Tibial artery (tissue), 4 donors: ENCODE measurements at regions not wholly inside any gene's neighbourhood (a gene's known extent, or its start where the extent isn't known, plus 50 kb on each side); places are given as distances from the start of the nearest gene placed in this dataset.

ENCODE experiments used
- DNase-seq, 2 donors: peaks; one replicate each; pipeline ENCODE4 v3.0.0-alpha.2; 2019
- H3K27ac ChIP-seq, 2 donors: fragments of 200-600 bp; sonication (generic) in 1 of 2; 1 replicate in 1 of 2; 2 replicates in 1 of 2; pipeline ENCODE4 v1.5.1; 2018 to 2019; ENCODE audit warnings: mild to moderate bottlenecking in 1 of 2
- H3K27me3 ChIP-seq, 2 donors: fragments of 200-600 bp; sonication (generic) in 1 of 2; one replicate each; pipeline versions ENCODE4 v1.5.1 to v1.6.0; 2016 to 2019
- H3K36me3 ChIP-seq, 3 donors: fragments of 200-600 bp; sonication (generic) in 2 of 3; one replicate each; pipeline ENCODE4 v1.5.1; 2016 to 2019; ENCODE audit warnings: mild to moderate bottlenecking in 2 of 3
- H3K4me1 ChIP-seq, 4 donors: fragments of 200-600 bp; sonication (generic) in 2 of 4; 1 replicate in 3 of 4; 2 replicates in 1 of 4; pipeline ENCODE4 v1.5.1; 2016 to 2019
- H3K4me3 ChIP-seq, 2 donors: fragments of 200-600 bp; sonication (generic) in 1 of 2; 1 replicate in 1 of 2; 2 replicates in 1 of 2; pipeline ENCODE4 v1.5.1; 2018 to 2019; ENCODE audit warnings: mild to moderate bottlenecking in 2 of 2
- H3K9me3 ChIP-seq, 3 donors: fragments of 200-600 bp; sonication (generic) in 1 of 3; one replicate each; pipeline ENCODE4 v1.5.1; 2016 to 2019
- intact Hi-C: fragments of 100-400 bp; cut with DNase I; formaldehyde crosslinking; loops from one replicate; pipeline ENCODE4 v1.15.0; 2023; ENCODE audit warnings: low total_unique reads
- TF ChIP-seq, protein P1 (sequence below), 2 experiments: fragments of 200-600 bp in 1 of 2; fragments of 450-650 bp in 1 of 2; IDR thresholded peaks; one replicate each; pipeline ENCODE4 v1.5.1; 2017 to 2019; ENCODE audit warnings: antibody characterized with exemption in 2 of 2, mild to moderate bottlenecking in 1 of 2, moderate library complexity in 1 of 2

DNA sequence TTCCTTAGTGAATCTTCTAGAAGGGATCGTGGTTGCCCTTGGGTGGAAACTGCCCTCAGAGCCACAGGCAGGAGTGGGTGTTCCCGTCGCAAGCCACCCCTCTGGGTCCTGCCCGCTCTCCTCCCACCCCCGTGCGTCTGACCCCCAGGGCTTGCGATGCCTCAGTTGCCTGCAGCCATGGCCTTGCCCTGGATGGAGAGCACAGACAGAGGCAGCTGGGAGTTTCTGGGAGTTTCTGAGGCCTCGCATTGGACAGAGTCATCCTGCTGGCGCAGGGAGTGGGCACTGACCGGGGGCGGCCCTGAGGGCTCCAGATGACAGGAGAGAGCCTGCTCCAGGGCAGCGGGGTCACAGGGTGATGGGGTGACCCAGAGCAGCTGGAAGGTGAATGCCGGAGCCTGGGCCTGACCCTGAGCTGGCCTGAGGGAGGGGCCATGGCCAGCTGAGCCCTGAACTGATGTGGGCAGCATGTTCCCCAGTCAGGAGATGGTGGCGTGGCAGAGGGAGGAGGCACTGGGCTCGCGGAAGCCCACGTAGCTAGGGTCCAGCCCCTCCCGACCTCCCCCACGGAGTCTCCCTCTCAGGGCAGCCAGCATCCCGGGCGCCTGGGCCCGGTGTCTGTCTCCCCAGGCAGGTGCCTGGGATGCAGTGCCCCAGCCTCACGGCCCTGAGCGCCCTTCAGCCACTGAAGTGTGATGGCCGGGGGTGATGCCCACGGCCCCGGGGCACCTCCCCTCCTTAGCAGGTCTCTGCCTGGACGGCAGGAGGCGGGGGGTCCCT lies 1236.2 kb downstream of the BRD1 start:
- intact Hi-C loops = no loop called here
- Histone ChIP-seq H3K36me3 (no peaks in the 10 kb centered on the region), H3K4me1 (no peaks in the 10 kb centered on the region), H3K4me3 (no peak overlapping the region), H3K27ac (no peak overlapping the region), H3K27me3 (peaks cover 0 to 28% of the 10 kb centered on the region in 2 donors), H3K9me3 (no peaks in the 10 kb centered on the region)
- TF ChIP-seq, protein P1, sequence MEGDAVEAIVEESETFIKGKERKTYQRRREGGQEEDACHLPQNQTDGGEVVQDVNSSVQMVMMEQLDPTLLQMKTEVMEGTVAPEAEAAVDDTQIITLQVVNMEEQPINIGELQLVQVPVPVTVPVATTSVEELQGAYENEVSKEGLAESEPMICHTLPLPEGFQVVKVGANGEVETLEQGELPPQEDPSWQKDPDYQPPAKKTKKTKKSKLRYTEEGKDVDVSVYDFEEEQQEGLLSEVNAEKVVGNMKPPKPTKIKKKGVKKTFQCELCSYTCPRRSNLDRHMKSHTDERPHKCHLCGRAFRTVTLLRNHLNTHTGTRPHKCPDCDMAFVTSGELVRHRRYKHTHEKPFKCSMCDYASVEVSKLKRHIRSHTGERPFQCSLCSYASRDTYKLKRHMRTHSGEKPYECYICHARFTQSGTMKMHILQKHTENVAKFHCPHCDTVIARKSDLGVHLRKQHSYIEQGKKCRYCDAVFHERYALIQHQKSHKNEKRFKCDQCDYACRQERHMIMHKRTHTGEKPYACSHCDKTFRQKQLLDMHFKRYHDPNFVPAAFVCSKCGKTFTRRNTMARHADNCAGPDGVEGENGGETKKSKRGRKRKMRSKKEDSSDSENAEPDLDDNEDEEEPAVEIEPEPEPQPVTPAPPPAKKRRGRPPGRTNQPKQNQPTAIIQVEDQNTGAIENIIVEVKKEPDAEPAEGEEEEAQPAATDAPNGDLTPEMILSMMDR (IDR thresholded peaks at IDR 0.05) = no peak
- no peak for DNase-seq

DNA sequence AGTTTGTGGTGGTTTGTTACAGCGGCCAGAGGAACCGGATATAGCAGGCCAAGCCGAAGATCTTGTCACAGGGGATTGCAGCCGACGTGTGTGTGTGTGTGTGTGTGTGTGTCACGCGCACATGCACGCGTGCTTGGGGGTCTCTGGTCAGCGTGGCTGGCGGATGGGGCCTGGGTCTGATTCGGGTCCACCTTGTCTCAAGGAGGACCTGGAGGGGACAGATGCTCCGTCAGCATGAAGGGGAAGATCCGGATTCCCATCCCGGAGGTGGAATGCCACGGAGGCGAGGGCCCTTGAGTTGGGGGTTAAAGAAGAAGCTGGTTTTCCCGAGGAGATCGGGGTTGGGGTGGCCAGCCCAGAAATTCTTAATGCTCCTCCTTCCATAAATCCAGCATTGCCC lies 1237.8 kb downstream of the BRD1 start:
- no peaks in the 10 kb centered on the region for H3K36me3 ChIP-seq
- DNase-seq = no peak
- no peaks in the 10 kb centered on the region for H3K9me3 ChIP-seq
- peaks cover 0 to 34% of the 10 kb centered on the region in 2 donors for H3K27me3 ChIP-seq
- no peak overlapping the region for H3K4me3 ChIP-seq
- intact Hi-C loops = no loop called here
- H3K27ac ChIP-seq = no peak overlapping the region
- H3K4me1 ChIP-seq = no peaks in the 10 kb centered on the region
- TF ChIP-seq, protein P1 (IDR thresholded peaks at IDR 0.05) = no peak

- peaks cover 0 to 34% of the 10 kb centered on the region in 2 donors for H3K27me3 ChIP-seq
- no peak for DNase-seq
- intact Hi-C loops = no loop called here
- H3K36me3 ChIP-seq = no peaks in the 10 kb centered on the region
- TF ChIP-seq, protein P1 (IDR thresholded peaks at IDR 0.05) = no peak
- H3K4me3 ChIP-seq = no peak overlapping the region
- H3K9me3 ChIP-seq = no peaks in the 10 kb centered on the region
- no peaks in the 10 kb centered on the region for H3K4me1 ChIP-seq
- no peak overlapping the region for H3K27ac ChIP-seq
Measured at GRCh38 chr22:48588878-48589450, 1238.7 kb downstream of the BRD1 start.

DNA sequence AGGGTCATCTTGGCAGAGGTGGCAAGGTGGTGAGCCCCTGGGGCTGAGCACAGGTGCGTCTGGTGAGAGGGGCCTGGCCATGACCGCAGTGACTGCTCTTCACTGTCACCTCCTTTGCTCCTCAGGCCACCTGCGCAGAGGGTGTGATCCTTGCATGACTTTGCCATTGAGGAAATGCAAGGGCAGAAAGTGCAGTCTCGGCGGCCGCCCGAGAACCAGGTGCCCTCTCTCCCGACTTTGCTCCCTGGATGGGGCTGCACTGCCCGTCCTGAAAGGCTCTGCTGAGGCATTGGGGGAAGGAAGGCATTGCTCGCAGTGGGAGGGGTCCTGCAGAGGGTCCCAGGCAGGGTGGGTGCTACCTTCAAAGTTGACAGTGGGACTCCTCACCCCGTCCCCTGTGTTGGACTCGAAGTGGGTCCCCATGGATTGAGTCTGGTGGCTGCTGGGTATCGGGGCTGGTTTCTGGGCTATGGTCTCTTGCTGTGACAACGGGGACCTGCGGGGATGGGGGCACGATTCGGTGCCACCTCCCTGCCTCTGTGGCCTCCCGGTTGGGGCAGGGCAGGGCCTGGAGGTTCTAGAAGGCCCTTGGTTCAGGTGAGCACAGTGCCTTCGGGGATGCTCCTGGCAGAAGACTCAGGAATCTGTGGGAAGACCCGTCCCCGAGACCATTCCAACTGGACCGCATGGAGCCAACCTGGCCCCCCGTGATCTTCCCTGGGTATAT lies 1239.4 kb downstream of the BRD1 start:
- Histone ChIP-seq H3K27ac (no peak overlapping the region), H3K36me3 (no peaks in the 10 kb centered on the region), H3K27me3 (peaks cover 0 to 32% of the 10 kb centered on the region in 2 donors), H3K9me3 (no peaks in the 10 kb centered on the region), H3K4me3 (no peak overlapping the region), H3K4me1 (no peaks in the 10 kb centered on the region)
- intact Hi-C loops = no loop called here
- TF ChIP-seq, protein P1 (IDR thresholded peaks at IDR 0.05) = no peak
- no peak for DNase-seq

- Histone ChIP-seq H3K27me3 (peaks cover 0 to 31% of the 10 kb centered on the region in 2 donors), H3K9me3 (no peaks in the 10 kb centered on the region), H3K36me3 (no peaks in the 10 kb centered on the region), H3K27ac (no peak overlapping the region), H3K4me3 (no peak overlapping the region), H3K4me1 (no peaks in the 10 kb centered on the region)
- DNase-seq = no peak
- TF ChIP-seq, protein P1 (IDR thresholded peaks at IDR 0.05) = no peak
- intact Hi-C loops = no loop called here
Measured at GRCh38 chr22:48587236-48587865, 1240.3 kb downstream of the BRD1 start.
